ENCODE measurements at regions not wholly inside any gene's neighbourhood (a gene's known extent, or its start where the extent isn't known, plus 50 kb on each side); places are given as distances from the start of the nearest gene placed in this dataset.

- no peak for TF ChIP-seq ZNF121 (tag by site-specific recombination; IDR thresholded peaks at IDR 0.05)
- TF ChIP-seq REST (tag by site-specific recombination; IDR thresholded peaks at IDR 0.05): no peak
- TF ChIP-seq ZBTB11 (tag by site-specific recombination; conservative IDR thresholded peaks at IDR 0.05; ENCODE audit: low read depth): no peak
- no peak for TF ChIP-seq GFI1B (tag by site-specific recombination; IDR thresholded peaks at IDR 0.05)
- TF ChIP-seq SP2 (tag by site-specific recombination; IDR thresholded peaks at IDR 0.05): no peak
- no peak for TF ChIP-seq CTCF (tag by site-specific recombination; IDR thresholded peaks at IDR 0.05)
- no peak for TF ChIP-seq ZNF776 (tag by site-specific recombination; IDR thresholded peaks at IDR 0.05; ENCODE audit: borderline replicate concordance)
- TF ChIP-seq PATZ1 (tag by site-specific recombination; IDR thresholded peaks at IDR 0.05): no peak
- no peak for TF ChIP-seq PRDM4 (tag by site-specific recombination; IDR thresholded peaks at IDR 0.05)
- no peak for TF ChIP-seq GLI2 (tag by site-specific recombination; IDR thresholded peaks at IDR 0.05; ENCODE audit: borderline replicate concordance, low read depth)
- no peak for TF ChIP-seq ZNF274 (IDR thresholded peaks at IDR 0.05; ENCODE audit: low read length)
- TF ChIP-seq ZNF274 (tag by site-specific recombination; IDR thresholded peaks at IDR 0.05; ENCODE audit: borderline replicate concordance): no peak
- no peak for TF ChIP-seq ZNF18 (tag by site-specific recombination; IDR thresholded peaks at IDR 0.05)
- TF ChIP-seq ZNF549 (tag by site-specific recombination; IDR thresholded peaks at IDR 0.05): no peak
- no peak for TF ChIP-seq ZNF596 (tag by site-specific recombination; IDR thresholded peaks at IDR 0.05)
Observed at GRCh38 chr16:13569986-13570385, 350.0 kb upstream of the ERCC4 start.
